Liver (tissue), 3 donors: ENCODE measurements at regions not wholly inside any gene's neighbourhood (a gene's known extent, or its start where the extent isn't known, plus 50 kb on each side); places are given as distances from the start of the nearest gene placed in this dataset.

ENCODE experiments used
- ATF3 ChIP-seq: IDR thresholded peaks from 2 replicates; pipeline ENCODE4 v1.6.1; 2016; ENCODE audit warnings: antibody characterized with exemption
- CTCF ChIP-seq: fragments of 150-350 bp; IDR thresholded peaks from 2 replicates; pipeline ENCODE4 v1.5.1; 2017; ENCODE audit warnings: improper control_type of control experiment, low read depth, low read length; ENCODE audit not compliant: missing input control
- EGR1 ChIP-seq, 2 donors: IDR thresholded peaks; 2 replicates each; pipeline ENCODE4 v1.6.1; 2016 to 2018; ENCODE audit warnings: antibody characterized with exemption in 2 of 2, low read depth in 2 of 2
- GABPA ChIP-seq, 2 donors: IDR thresholded peaks in 1 of 2; conservative IDR thresholded peaks in 1 of 2; 2 replicates each; pipeline ENCODE4 v1.6.1; 2016; ENCODE audit warnings: antibody characterized with exemption in 2 of 2, mild to moderate bottlenecking in 1 of 2, moderate library complexity in 1 of 2
- HNF4A ChIP-seq, 2 donors: conservative IDR thresholded peaks; 2 replicates each; pipeline ENCODE4 v1.6.1; 2016; ENCODE audit warnings: antibody characterized with exemption in 2 of 2, mild to moderate bottlenecking in 2 of 2
- JUND ChIP-seq, 2 donors: IDR thresholded peaks; 2 replicates each; pipeline ENCODE4 v1.6.1; 2016; ENCODE audit warnings: antibody characterized with exemption in 2 of 2
- MAX ChIP-seq: IDR thresholded peaks from 2 replicates; pipeline ENCODE4 v1.6.1; 2016; ENCODE audit warnings: antibody characterized with exemption
- REST ChIP-seq: IDR thresholded peaks from 2 replicates; pipeline ENCODE4 v1.6.1; 2016; ENCODE audit warnings: antibody characterized with exemption, mild to moderate bottlenecking
- RXRA ChIP-seq, 2 donors: IDR thresholded peaks; 2 replicates each; pipeline ENCODE4 v1.6.1; 2017 to 2018; ENCODE audit warnings: antibody characterized with exemption in 2 of 2, mild to moderate bottlenecking in 1 of 2
- SP1 ChIP-seq: IDR thresholded peaks from 2 replicates; pipeline ENCODE4 v1.6.1; 2018; ENCODE audit warnings: antibody characterized with exemption, mild to moderate bottlenecking
- YY1 ChIP-seq: IDR thresholded peaks from 2 replicates; pipeline ENCODE4 v1.6.1; 2016; ENCODE audit warnings: antibody characterized with exemption, mild to moderate bottlenecking
- donor health status: healthy.
- donor health status: healthy.

GRCh38 chr6:90362318-90362717, 65.7 kb upstream of the BACH2 start:
- no peak for TF ChIP-seq REST
- TF ChIP-seq CTCF = no peak
- TF ChIP-seq MAX = no peak
- TF ChIP-seq GABPA (IDR thresholded peaks at IDR 0.05 in 1 of 2, conservative IDR thresholded peaks at IDR 0.05 in 1 of 2) = no peak
- TF ChIP-seq RXRA (IDR thresholded peaks at IDR 0.05) = no peak
- TF ChIP-seq ATF3 = no peak
- no peak for TF ChIP-seq EGR1 (IDR thresholded peaks at IDR 0.05; ENCODE audit: low read depth in 2 of 2)
- TF ChIP-seq JUND (IDR thresholded peaks at IDR 0.05) = no peak
- no peak for TF ChIP-seq HNF4A (conservative IDR thresholded peaks at IDR 0.05)
- no peak for TF ChIP-seq SP1
- no peak for TF ChIP-seq YY1
